Thoracic aorta (tissue), 2 donors: ENCODE measurements at regions not wholly inside any gene's neighbourhood (a gene's known extent, or its start where the extent isn't known, plus 50 kb on each side); places are given as distances from the start of the nearest gene placed in this dataset.

ENCODE experiments used
- ATAC-seq: fragments of 150-250 bp; one replicate; pipeline ENCODE4 v1.8.0; 2017; ENCODE audit warnings: low read depth; ENCODE audit not compliant: insufficient number of reproducible peaks, low FRiP score
- DNase-seq: peaks from one replicate; pipeline ENCODE4 v3.0.0-alpha.2; 2020; ENCODE audit warnings: low spot score
- H3K27ac ChIP-seq, 2 donors: fragments of 200-600 bp; sonication (generic); 1 replicate in 1 of 2; 2 replicates in 1 of 2; pipeline ENCODE4 v1.5.1; 2016; ENCODE audit warnings: mild to moderate bottlenecking in 2 of 2, moderate library complexity in 2 of 2
- H3K27me3 ChIP-seq: fragments of 200-600 bp; sonication (generic); replicated peaks from 2 replicates; pipeline ENCODE4 v1.6.0; 2016; ENCODE audit warnings: mild to moderate bottlenecking; ENCODE audit not compliant: insufficient read depth
- H3K36me3 ChIP-seq: fragments of 200-600 bp; sonication (generic); one replicate; pipeline ENCODE4 v1.5.1; 2016
- H3K4me1 ChIP-seq, 2 donors: fragments of 200-600 bp; sonication (generic); 1 replicate in 1 of 2; 2 replicates in 1 of 2; pipeline versions ENCODE4 v1.5.1 to v1.6.0; 2016; ENCODE audit warnings: low read depth in 2 of 2, mild to moderate bottlenecking in 1 of 2; ENCODE audit not compliant: control insufficient read depth in 1 of 2
- H3K4me3 ChIP-seq: fragments of 200-600 bp; sonication (generic); 2 replicates; pipeline ENCODE4 v1.5.1; 2016; ENCODE audit warnings: mild to moderate bottlenecking
- H3K9me3 ChIP-seq: fragments of 200-600 bp; sonication (generic); 2 replicates; pipeline ENCODE4 v1.5.1; 2016
- TF ChIP-seq, protein P1 (sequence below): fragments of 200-600 bp; sonication (generic); IDR thresholded peaks from one replicate; pipeline ENCODE4 v1.5.1; 2019; ENCODE audit warnings: antibody characterized with exemption

- Histone ChIP-seq H3K36me3 (no peaks in the 10 kb centered on the region), H3K27me3 (no peaks in the 10 kb centered on the region), H3K4me3 (no peak overlapping the region), H3K4me1 (no peaks in the 10 kb centered on the region), H3K9me3 (no peaks in the 10 kb centered on the region), H3K27ac (no peak overlapping the region)
- no peak for DNase-seq
- ATAC-seq = no peak
- TF ChIP-seq, protein P1, sequence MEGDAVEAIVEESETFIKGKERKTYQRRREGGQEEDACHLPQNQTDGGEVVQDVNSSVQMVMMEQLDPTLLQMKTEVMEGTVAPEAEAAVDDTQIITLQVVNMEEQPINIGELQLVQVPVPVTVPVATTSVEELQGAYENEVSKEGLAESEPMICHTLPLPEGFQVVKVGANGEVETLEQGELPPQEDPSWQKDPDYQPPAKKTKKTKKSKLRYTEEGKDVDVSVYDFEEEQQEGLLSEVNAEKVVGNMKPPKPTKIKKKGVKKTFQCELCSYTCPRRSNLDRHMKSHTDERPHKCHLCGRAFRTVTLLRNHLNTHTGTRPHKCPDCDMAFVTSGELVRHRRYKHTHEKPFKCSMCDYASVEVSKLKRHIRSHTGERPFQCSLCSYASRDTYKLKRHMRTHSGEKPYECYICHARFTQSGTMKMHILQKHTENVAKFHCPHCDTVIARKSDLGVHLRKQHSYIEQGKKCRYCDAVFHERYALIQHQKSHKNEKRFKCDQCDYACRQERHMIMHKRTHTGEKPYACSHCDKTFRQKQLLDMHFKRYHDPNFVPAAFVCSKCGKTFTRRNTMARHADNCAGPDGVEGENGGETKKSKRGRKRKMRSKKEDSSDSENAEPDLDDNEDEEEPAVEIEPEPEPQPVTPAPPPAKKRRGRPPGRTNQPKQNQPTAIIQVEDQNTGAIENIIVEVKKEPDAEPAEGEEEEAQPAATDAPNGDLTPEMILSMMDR = no peak
Observed at GRCh38 chr7:13742811-13743210, 246.7 kb downstream of the ETV1 start.

DNA sequence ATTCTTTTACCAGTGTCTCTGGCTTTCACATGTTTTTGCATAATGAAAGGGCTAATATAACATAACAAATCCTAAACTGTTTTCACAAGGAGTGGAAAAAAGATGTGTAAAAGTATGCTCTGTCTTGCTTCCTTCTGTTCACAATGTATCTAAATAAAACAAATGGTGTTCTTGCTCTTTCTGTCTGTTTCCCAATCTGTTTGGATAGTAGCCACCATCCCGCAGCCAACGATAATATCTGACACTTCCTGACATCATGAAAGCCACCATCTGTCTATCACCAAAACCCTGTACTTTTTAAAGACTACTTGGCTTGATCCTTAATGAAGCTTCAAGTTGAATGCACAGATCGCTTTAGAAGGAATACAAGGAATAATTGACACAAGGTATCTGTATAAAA lies 246.2 kb downstream of the ETV1 start:
- ATAC-seq (no peak), DNase-seq (no peak)
- Histone ChIP-seq H3K4me1 (no peaks in the 10 kb centered on the region), H3K4me3 (no peak overlapping the region), H3K27me3 (no peaks in the 10 kb centered on the region), H3K27ac (no peak overlapping the region), H3K9me3 (no peaks in the 10 kb centered on the region), H3K36me3 (no peaks in the 10 kb centered on the region)
- TF ChIP-seq, protein P1 = no peak

GRCh38 chr7:13745530-13745929 lies 243.9 kb downstream of the ETV1 start:
- no peak for ATAC-seq
- H3K9me3 ChIP-seq = no peaks in the 10 kb centered on the region
- no peaks in the 10 kb centered on the region for H3K27me3 ChIP-seq
- no peaks in the 10 kb centered on the region for H3K36me3 ChIP-seq
- DNase-seq = no peak
- H3K4me3 ChIP-seq = no peak overlapping the region
- no peaks in the 10 kb centered on the region for H3K4me1 ChIP-seq
- H3K27ac ChIP-seq = no peak overlapping the region
- TF ChIP-seq, protein P1 = no peak

- H3K4me1 ChIP-seq = no peaks in the 10 kb centered on the region
- no peak overlapping the region for H3K27ac ChIP-seq
- no peaks in the 10 kb centered on the region for H3K27me3 ChIP-seq
- H3K36me3 ChIP-seq = no peaks in the 10 kb centered on the region
- DNase-seq (no peak), ATAC-seq (no peak)
- H3K9me3 ChIP-seq = no peaks in the 10 kb centered on the region
- no peak overlapping the region for H3K4me3 ChIP-seq
- TF ChIP-seq, protein P1 = no peak
Observed at GRCh38 chr7:13748998-13749397, 240.5 kb downstream of the ETV1 start.

- TF ChIP-seq, protein P1 = no peak
- H3K27ac ChIP-seq = no peak overlapping the region
- no peak for ATAC-seq
- no peak overlapping the region for H3K4me3 ChIP-seq
- no peaks in the 10 kb centered on the region for H3K36me3 ChIP-seq
- H3K27me3 ChIP-seq = no peaks in the 10 kb centered on the region
- H3K9me3 ChIP-seq = no peaks in the 10 kb centered on the region
- no peaks in the 10 kb centered on the region for H3K4me1 ChIP-seq
- DNase-seq = no peak
Observed at GRCh38 chr7:13749636-13750035, 239.8 kb downstream of the ETV1 start.
